Effector memory CD8-positive, alpha-beta T cell (primary cell): ENCODE measurements at regions not wholly inside any gene's neighbourhood (a gene's known extent, or its start where the extent isn't known, plus 50 kb on each side); places are given as distances from the start of the nearest gene placed in this dataset.
"Not testable (repeated sequence)": the region's sequence is repeated elsewhere in the genome, so short reads cannot be mapped to it uniquely, and the experiment has no call there.

Source experiments
- ATAC-seq: fragments of 150-1000 bp; cut with Tn5 transposase; replicated peaks from 2 replicates; pipeline ENCODE4 v1.10.0; 2021; ENCODE audit warnings: mild to moderate bottlenecking, moderate library complexity
- DNase-seq, 3 experiments: peaks; one replicate each; pipeline ENCODE4 v3.0.0; 2021
- H3K27ac Mint-ChIP-seq, 2 donors: one replicate each; pipeline ENCODE4 v1.8.0; 2022; ENCODE audit warnings: mild to moderate bottlenecking in 2 of 2, mixed read lengths in 2 of 2, moderate library complexity in 2 of 2
- H3K27me3 Mint-ChIP-seq, 2 donors: one replicate each; pipeline ENCODE4 v1.8.0; 2022; ENCODE audit warnings: mixed read lengths in 2 of 2
- H3K36me3 Mint-ChIP-seq: one replicate; pipeline ENCODE4 v1.8.0; 2022; ENCODE audit warnings: mild to moderate bottlenecking, moderate library complexity, mixed read lengths; ENCODE audit not compliant: insufficient read depth
- H3K4me1 Mint-ChIP-seq, 2 donors: one replicate each; pipeline ENCODE4 v1.8.0; 2022; ENCODE audit warnings: low read depth in 2 of 2, mixed read lengths in 2 of 2
- H3K4me3 Mint-ChIP-seq, 2 donors: one replicate each; pipeline ENCODE4 v1.8.0; 2022; ENCODE audit warnings: mild to moderate bottlenecking in 2 of 2, mixed read lengths in 2 of 2, moderate library complexity in 2 of 2
- H3K9me3 Mint-ChIP-seq, 2 donors: one replicate each; pipeline ENCODE4 v1.8.0; 2022; ENCODE audit warnings: mixed read lengths in 2 of 2

DNA sequence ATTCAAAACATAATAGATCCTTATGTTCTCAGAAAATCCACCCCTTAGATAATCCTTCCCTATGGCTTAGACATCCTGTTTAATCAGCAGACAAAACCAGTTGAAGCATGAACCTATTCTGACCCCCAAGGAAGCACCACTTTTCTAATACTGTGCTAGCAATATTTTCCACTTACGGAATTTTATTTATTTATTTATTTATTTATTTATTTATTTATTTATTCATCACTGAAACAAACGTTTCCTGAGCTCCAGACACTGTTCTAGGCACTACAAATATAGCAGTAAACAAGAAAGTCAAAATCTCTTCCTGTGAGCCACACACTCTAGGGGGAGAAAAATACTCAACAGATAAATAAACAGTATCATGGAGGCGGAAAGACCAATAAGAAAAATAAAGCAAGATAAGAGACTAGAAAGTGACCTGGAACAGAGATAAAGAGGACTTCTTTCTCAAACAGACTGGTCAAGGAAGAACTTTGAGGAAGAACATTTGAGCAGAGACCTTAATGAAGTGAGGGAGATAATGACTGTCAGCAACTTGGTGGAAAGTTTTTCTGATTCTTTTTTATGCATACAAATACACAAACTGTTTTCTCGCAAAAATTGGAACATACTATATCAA lies 145.5 kb upstream of the POGK start:
- DNase-seq (no peak), ATAC-seq (no peak)
- no peaks in the 10 kb centered on the region for H3K4me1 Mint-ChIP-seq
- no peak overlapping the region for H3K27ac Mint-ChIP-seq
- H3K36me3 Mint-ChIP-seq: no peaks in the 10 kb centered on the region
- no peaks in the 10 kb centered on the region for H3K9me3 Mint-ChIP-seq
- H3K27me3 Mint-ChIP-seq: peaks cover 32 to 41% of the 10 kb centered on the region in 2 donors
- H3K4me3 Mint-ChIP-seq: no peak overlapping the region

DNA sequence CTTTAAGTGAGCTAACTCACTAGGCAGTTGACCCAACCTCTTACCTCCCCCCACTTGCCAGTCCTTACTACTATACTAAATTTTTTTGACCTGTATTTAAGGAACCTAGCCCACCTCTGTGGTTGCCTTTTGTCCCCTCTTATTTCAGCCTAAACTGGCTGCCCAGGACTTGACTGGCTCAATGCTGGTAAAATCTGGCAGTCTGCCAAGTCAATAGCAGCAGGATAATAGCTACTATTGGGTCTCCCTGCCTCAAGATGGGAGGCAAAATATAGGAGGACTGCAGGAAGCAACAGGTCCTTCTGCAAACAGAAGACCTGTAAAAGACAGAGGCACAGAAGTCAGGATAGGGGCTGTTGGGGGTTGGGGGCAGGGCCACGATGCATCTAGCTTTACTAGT lies 144.2 kb upstream of the POGK start:
- Mint-ChIP-seq H3K4me1 (no peaks in the 10 kb centered on the region), H3K27ac (no peak overlapping the region), H3K27me3 (peaks cover 25 to 41% of the 10 kb centered on the region in 2 donors), H3K36me3 (no peaks in the 10 kb centered on the region), H3K9me3 (no peaks in the 10 kb centered on the region), H3K4me3 (no peak overlapping the region)
- ATAC-seq: no peak
- no peak for DNase-seq

GRCh38 chr1:166695834-166696233 lies 143.4 kb upstream of the POGK start:
- H3K27ac Mint-ChIP-seq, H3K36me3 Mint-ChIP-seq, ATAC-seq, H3K4me1 Mint-ChIP-seq, H3K4me3 Mint-ChIP-seq, H3K9me3 Mint-ChIP-seq, DNase-seq: not testable (repeated sequence)
- H3K27me3 Mint-ChIP-seq: peaks cover 25 to 48% of the 10 kb centered on the region in 2 donors

- ATAC-seq (no peak), DNase-seq (no peak)
- Mint-ChIP-seq H3K9me3 (no peaks in the 10 kb centered on the region), H3K36me3 (no peaks in the 10 kb centered on the region), H3K4me1 (no peaks in the 10 kb centered on the region), H3K4me3 (no peak overlapping the region), H3K27ac (no peak overlapping the region), H3K27me3 (peaks cover 22 to 34% of the 10 kb centered on the region in 2 donors)
These were observed 140.5 kb upstream of the POGK start for GRCh38 chr1:166698771-166699170.

DNA sequence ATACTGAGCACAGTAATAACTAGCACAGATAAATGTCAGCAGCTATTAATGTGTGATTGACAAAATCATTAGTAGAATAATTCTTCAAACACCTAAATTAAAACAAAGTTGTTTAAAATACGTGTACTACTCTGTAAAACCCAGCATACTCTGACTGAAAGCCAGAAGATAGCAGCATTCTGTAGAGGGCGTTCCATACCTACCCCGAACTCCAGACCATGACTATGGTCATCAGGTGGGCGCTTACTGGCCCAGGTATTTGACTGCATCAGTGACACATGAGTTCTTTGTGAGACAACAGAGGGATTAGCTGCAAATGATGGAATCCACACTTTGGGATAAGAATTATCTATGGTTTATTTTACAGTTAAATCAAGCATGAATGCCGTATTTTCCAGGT lies 139.7 kb upstream of the POGK start:
- H3K27me3 Mint-ChIP-seq: peaks cover 26 to 29% of the 10 kb centered on the region in 2 donors
- DNase-seq: no peak
- H3K9me3 Mint-ChIP-seq: no peaks in the 10 kb centered on the region
- no peaks in the 10 kb centered on the region for H3K4me1 Mint-ChIP-seq
- no peak overlapping the region for H3K27ac Mint-ChIP-seq
- no peaks in the 10 kb centered on the region for H3K36me3 Mint-ChIP-seq
- no peak for ATAC-seq
- H3K4me3 Mint-ChIP-seq: no peak overlapping the region

DNA sequence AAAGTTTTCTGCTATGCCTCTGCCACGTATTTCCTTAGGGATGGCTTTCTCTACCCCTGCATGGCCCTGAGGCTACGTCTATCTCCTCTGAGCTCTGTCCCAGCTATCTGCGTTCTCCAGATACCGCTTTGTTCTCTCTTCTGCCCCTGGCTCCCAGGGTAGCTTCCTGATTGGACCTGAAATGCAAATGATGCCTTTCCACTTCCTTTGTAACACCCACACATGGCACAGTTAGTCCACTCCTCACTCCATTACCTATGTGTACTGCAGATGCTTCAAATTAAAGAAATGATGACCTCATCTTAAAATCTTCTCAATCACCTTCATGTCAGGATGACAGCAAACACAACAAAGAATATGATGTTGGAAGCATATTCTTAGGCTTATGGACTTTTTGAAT lies 138.6 kb upstream of the POGK start:
- peaks cover 20 to 30% of the 10 kb centered on the region in 2 donors for H3K27me3 Mint-ChIP-seq
- no peak for DNase-seq
- no peak overlapping the region for H3K4me3 Mint-ChIP-seq
- ATAC-seq: no peak
- no peaks in the 10 kb centered on the region for H3K36me3 Mint-ChIP-seq
- no peak overlapping the region for H3K27ac Mint-ChIP-seq
- H3K9me3 Mint-ChIP-seq: no peaks in the 10 kb centered on the region
- H3K4me1 Mint-ChIP-seq: no peaks in the 10 kb centered on the region

GRCh38 chr1:166701603-166702100 lies 137.6 kb upstream of the POGK start:
- ATAC-seq (no peak), DNase-seq (no peak)
- Mint-ChIP-seq H3K27me3 (peaks cover 14 to 32% of the 10 kb centered on the region in 2 donors), H3K4me3 (no peak overlapping the region), H3K36me3 (no peaks in the 10 kb centered on the region), H3K27ac (no peak overlapping the region), H3K9me3 (no peaks in the 10 kb centered on the region), H3K4me1 (no peaks in the 10 kb centered on the region)

GRCh38 chr1:166703141-166703540 lies 136.1 kb upstream of the POGK start:
- Mint-ChIP-seq H3K9me3 (no peaks in the 10 kb centered on the region), H3K27ac (no peak overlapping the region), H3K27me3 (peaks cover 18 to 34% of the 10 kb centered on the region in 2 donors), H3K4me1 (no peaks in the 10 kb centered on the region), H3K36me3 (no peaks in the 10 kb centered on the region), H3K4me3 (no peak overlapping the region)
- DNase-seq (no peak), ATAC-seq (no peak)

GRCh38 chr1:166703726-166704462 lies 135.4 kb upstream of the POGK start:
- Mint-ChIP-seq H3K4me1 (no peaks in the 10 kb centered on the region), H3K36me3 (no peaks in the 10 kb centered on the region), H3K4me3 (no peak overlapping the region), H3K27me3 (peaks cover 26 to 39% of the 10 kb centered on the region in 2 donors), H3K9me3 (no peaks in the 10 kb centered on the region), H3K27ac (no peak overlapping the region)
- ATAC-seq (no peak), DNase-seq (no peak)

GRCh38 chr1:166705376-166706289 lies 133.6 kb upstream of the POGK start:
- no peak overlapping the region for H3K27ac Mint-ChIP-seq
- no peaks in the 10 kb centered on the region for H3K9me3 Mint-ChIP-seq
- H3K4me3 Mint-ChIP-seq: no peak overlapping the region
- no peaks in the 10 kb centered on the region for H3K4me1 Mint-ChIP-seq
- peaks cover 22 to 49% of the 10 kb centered on the region in 2 donors for H3K27me3 Mint-ChIP-seq
- DNase-seq: no peak
- no peak for ATAC-seq
- H3K36me3 Mint-ChIP-seq: no peaks in the 10 kb centered on the region

DNA sequence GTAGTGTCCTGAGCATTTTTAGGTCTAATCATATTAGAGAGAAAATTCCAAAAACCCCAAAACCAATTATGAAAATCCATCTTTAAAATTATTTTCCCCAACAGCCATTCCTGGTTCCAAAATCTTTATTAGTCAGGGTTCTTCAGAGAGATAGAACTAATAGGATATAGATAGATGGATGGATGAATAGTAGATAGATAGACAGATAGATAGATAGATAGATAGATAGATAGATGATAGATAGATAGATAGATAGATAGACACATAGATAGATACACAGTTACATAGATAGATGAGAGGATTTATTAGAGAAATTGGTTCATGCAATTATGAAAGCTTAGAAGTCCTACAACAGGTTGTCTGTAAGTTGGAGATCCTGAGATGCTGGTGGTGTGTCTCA lies 122.7 kb upstream of the POGK start:
- H3K36me3 Mint-ChIP-seq: no peaks in the 10 kb centered on the region
- no peaks in the 10 kb centered on the region for H3K9me3 Mint-ChIP-seq
- peaks cover 7 to 11% of the 10 kb centered on the region in 2 donors for H3K27me3 Mint-ChIP-seq
- H3K4me1 Mint-ChIP-seq: no peaks in the 10 kb centered on the region
- DNase-seq (no peak), ATAC-seq (no peak)
- H3K4me3 Mint-ChIP-seq: no peak overlapping the region
- H3K27ac Mint-ChIP-seq: no peak overlapping the region

- ATAC-seq: no peak
These were observed 118.1 kb upstream of the POGK start for GRCh38 chr1:166721145-166721544.

GRCh38 chr1:166730299-166730888 lies 108.9 kb upstream of the POGK start:
- ATAC-seq: no peak
- no peak overlapping the region for H3K4me3 Mint-ChIP-seq
- H3K27ac Mint-ChIP-seq: no peak overlapping the region
- H3K27me3 Mint-ChIP-seq: peaks cover 23 to 72% of the 10 kb centered on the region in 2 donors
- H3K9me3 Mint-ChIP-seq: peaks cover 0 to 1% of the 10 kb centered on the region in 2 donors
- DNase-seq: no peak
- no peaks in the 10 kb centered on the region for H3K36me3 Mint-ChIP-seq
- H3K4me1 Mint-ChIP-seq: no peaks in the 10 kb centered on the region

More at GRCh38 chr1:166721145-166721544, 118.1 kb upstream of the POGK start:
- Mint-ChIP-seq H3K27me3 (peaks cover 9 to 15% of the 10 kb centered on the region in 2 donors), H3K4me3 (no peak overlapping the region), H3K4me1 (no peaks in the 10 kb centered on the region), H3K9me3 (no peaks in the 10 kb centered on the region), H3K36me3 (no peaks in the 10 kb centered on the region), H3K27ac (no peak overlapping the region)
- no peak for DNase-seq
